A549 (cell line): ENCODE measurements at regions not wholly inside any gene's neighbourhood (a gene's known extent, or its start where the extent isn't known, plus 50 kb on each side); places are given as distances from the start of the nearest gene placed in this dataset.

Source experiments
- ATAC-seq, 2 experiments: fragments of 200-7000 bp in 1 of 2; fragments of >200 bp in 1 of 2; cut with Nextera tagmentation in 1 of 2; cut with Tn5 transposase in 1 of 2; 3 replicates each; pipeline versions ENCODE4 v1.8.0 to v1.9.1; 2018 to 2020; ENCODE audit warnings: mild to moderate bottlenecking in 1 of 2, moderate library complexity in 1 of 2
- CTCF ChIA-PET: fragments of 300-600 bp; sonication (Branson Sonifier 250); formaldehyde crosslinking; extraction: SDS; loops from one replicate; lab custom pipeline; 2021; ENCODE audit warnings: antibody characterized with exemption, inconsistent platforms; lab: Yijun Ruan, JAX
- POLR2A ChIA-PET: fragments of 350-600 bp; formaldehyde crosslinking; extraction: SDS; loops from one replicate; lab custom pipeline; 2021; ENCODE audit warnings: antibody characterized with exemption, inconsistent platforms; lab: Yijun Ruan, JAX
- DNase-seq, 2 experiments: peaks; one replicate each; pipeline versions ENCODE4 v3.0.0 to v3.0.0-alpha.2; 2011 to 2016; ENCODE audit warnings: low read depth in 1 of 2, low spot score in 1 of 2
- FAIRE-seq: peaks from 2 replicates; lab custom pipeline; 2011; peaks lifted over from hg19 to GRCh38; lab: Jason Lieb, UNC
- H3K27ac ChIP-seq, 2 experiments: fragments of >200 bp; sonication (Bioruptor Twin); formaldehyde crosslinking; 3 replicates each; pipeline ENCODE4 v1.5.1; 2016 to 2017
- H3K4me1 ChIP-seq: fragments of >200 bp; sonication (Bioruptor Twin); formaldehyde crosslinking; 3 replicates; pipeline ENCODE4 v1.6.1; 2016
- H3K4me2 ChIP-seq: fragments of >200 bp; sonication (Bioruptor Twin); formaldehyde crosslinking; 3 replicates; pipeline ENCODE4 v1.6.1; 2016
- H3K4me3 ChIP-seq: fragments of >200 bp; sonication (Bioruptor Twin); formaldehyde crosslinking; 3 replicates; pipeline ENCODE4 v1.5.1; 2016
- H3K9me3 ChIP-seq: fragments of >200 bp; sonication (Bioruptor Twin); formaldehyde crosslinking; 3 replicates; pipeline ENCODE4 v1.6.1; 2016
- CBX8 ChIP-seq: fragments of 200-600 bp; sonication (generic); IDR thresholded peaks from 2 replicates; pipeline ENCODE4 v1.6.1; 2016
- CEBPB ChIP-seq, 2 experiments: fragments of >200 bp in 1 of 2; sonication (Bioruptor Twin) in 1 of 2; formaldehyde crosslinking in 1 of 2; IDR thresholded peaks; 2 replicates each; pipeline ENCODE4 v1.6.1; 2012 to 2016
- EHF ChIP-seq: fragments of 250-450 bp; sonication (Bioruptor Pico); IDR thresholded peaks from 2 replicates; pipeline ENCODE4 v1.5.0; 2020; ENCODE audit warnings: mild to moderate bottlenecking
- EHMT2 ChIP-seq: fragments of 200-600 bp; sonication (generic); IDR thresholded peaks from 2 replicates; pipeline ENCODE4 v1.6.1; 2016; ENCODE audit warnings: antibody characterized with exemption, low read depth, mild to moderate bottlenecking, moderate library complexity
- EP300 ChIP-seq, 2 experiments: fragments of >200 bp; sonication (Bioruptor Twin); formaldehyde crosslinking; IDR thresholded peaks; 2 replicates in 1 of 2; 3 replicates in 1 of 2; pipeline ENCODE4 v1.6.1; 2016 to 2017
- FOSL2 ChIP-seq, 2 experiments: fragments of 450-650 bp in 1 of 2; fragments of >200 bp in 1 of 2; sonication (Bioruptor Twin) in 1 of 2; formaldehyde crosslinking; IDR thresholded peaks; 2 replicates each; pipeline versions ENCODE4 v1.5.0 to v1.6.1; 2016 to 2020; ENCODE audit warnings: mild to moderate bottlenecking in 1 of 2, moderate library complexity in 1 of 2
- FOXS1 ChIP-seq: fragments of 250-450 bp; sonication (Bioruptor Pico); IDR thresholded peaks from 2 replicates; pipeline ENCODE4 v1.5.0; 2020; ENCODE audit warnings: mild to moderate bottlenecking, moderate library complexity
- HOXA7 ChIP-seq: fragments of 250-450 bp; sonication (Bioruptor Pico); IDR thresholded peaks from 2 replicates; pipeline ENCODE4 v1.5.0; 2020; ENCODE audit warnings: mild to moderate bottlenecking, moderate library complexity
- HOXB13 ChIP-seq: fragments of 250-450 bp; sonication (Bioruptor Pico); IDR thresholded peaks from 2 replicates; pipeline ENCODE4 v1.5.0; 2020; ENCODE audit warnings: low read depth, mild to moderate bottlenecking, moderate library complexity
- HOXB5 ChIP-seq: fragments of 250-450 bp; sonication (Bioruptor Pico); IDR thresholded peaks from 2 replicates; pipeline ENCODE4 v1.5.0; 2020; ENCODE audit warnings: mild to moderate bottlenecking, moderate library complexity
- JUNB ChIP-seq: fragments of >200 bp; sonication (Bioruptor Twin); formaldehyde crosslinking; IDR thresholded peaks from 2 replicates; pipeline ENCODE4 v1.6.1; 2016
- KDM1A ChIP-seq: fragments of 200-600 bp; sonication (generic); IDR thresholded peaks from 2 replicates; pipeline ENCODE4 v1.6.1; 2016; ENCODE audit warnings: low read depth, mild to moderate bottlenecking
- KDM5A ChIP-seq: fragments of 200-600 bp; sonication (generic); IDR thresholded peaks from 2 replicates; pipeline ENCODE4 v1.6.1; 2016; ENCODE audit warnings: antibody characterized with exemption, mild to moderate bottlenecking
- NR3C1 ChIP-seq: fragments of >200 bp; sonication (Bioruptor Twin); formaldehyde crosslinking; IDR thresholded peaks from 3 replicates; pipeline ENCODE4 v1.6.1; 2017
- PHF8 ChIP-seq: fragments of 200-600 bp; sonication (generic); IDR thresholded peaks from 2 replicates; pipeline ENCODE4 v1.6.1; 2016; ENCODE audit warnings: low read depth, mild to moderate bottlenecking, antibody characterized with exemption, moderate library complexity, borderline replicate concordance
- POLR2A ChIP-seq: IDR thresholded peaks from 2 replicates; pipeline ENCODE4 v1.6.1; 2012; ENCODE audit warnings: mild to moderate bottlenecking, low read length
- RCOR1 ChIP-seq: fragments of 150-350 bp; IDR thresholded peaks from 2 replicates; pipeline ENCODE4 v1.6.1; 2014; ENCODE audit warnings: antibody characterized with exemption, low read length, low read depth
- RFX5 ChIP-seq: fragments of 450-650 bp; IDR thresholded peaks from 2 replicates; pipeline ENCODE4 v1.7.1; 2014; ENCODE audit warnings: antibody characterized with exemption, mild to moderate bottlenecking, moderate library complexity
- SMC3 ChIP-seq: fragments of >200 bp; sonication (Bioruptor Twin); formaldehyde crosslinking; IDR thresholded peaks from 3 replicates; pipeline ENCODE4 v1.6.1; 2018; ENCODE audit warnings: inconsistent platforms
- TP53 ChIP-seq: fragments of 250-450 bp; sonication (Bioruptor Pico); IDR thresholded peaks from 2 replicates; pipeline ENCODE4 v1.5.0; 2021; ENCODE audit warnings: mild to moderate bottlenecking, moderate library complexity
- ZC3H11A ChIP-seq: fragments of 450-650 bp; IDR thresholded peaks from 2 replicates; pipeline ENCODE4 v1.6.1; 2014; ENCODE audit warnings: antibody characterized with exemption, mild to moderate bottlenecking
- ZFP36 ChIP-seq: fragments of 450-650 bp; IDR thresholded peaks from 2 replicates; pipeline ENCODE4 v1.6.1; 2014; ENCODE audit warnings: borderline replicate concordance; ENCODE audit not compliant: partially characterized antibody
- ZNF302 ChIP-seq: fragments of 250-450 bp; sonication (Bioruptor Pico); IDR thresholded peaks from 2 replicates; pipeline ENCODE4 v1.9.0; 2021; ENCODE audit warnings: inconsistent platforms, mild to moderate bottlenecking, moderate library complexity
- WGBS: methylation state at CpG from one replicate; pipeline ENCODE4 v1.1.6; 2017; ENCODE audit errors: missing lambda C conversion rate; 5-methylcytosine and 5-hydroxymethylcytosine counted together
- TF ChIP-seq, protein P1 (sequence below): fragments of 250-450 bp; sonication (Bioruptor Pico); IDR thresholded peaks from 2 replicates; pipeline ENCODE4 v1.5.0; 2021; ENCODE audit warnings: mild to moderate bottlenecking, moderate library complexity, borderline replicate concordance
- TF ChIP-seq, protein P2 (sequence below): fragments of >200 bp; sonication (Bioruptor Twin); formaldehyde crosslinking; IDR thresholded peaks from 3 replicates; pipeline ENCODE4 v1.5.1; 2016
- TF ChIP-seq, protein P3 (sequence below): IDR thresholded peaks from 2 replicates; pipeline ENCODE4 v1.6.1; 2012; ENCODE audit warnings: low read depth, borderline replicate concordance
- TF ChIP-seq, protein P4 (sequence below): fragments of 250-450 bp; sonication (Bioruptor Pico); IDR thresholded peaks from 2 replicates; pipeline ENCODE4 v1.5.0; 2020; ENCODE audit warnings: low read depth, mild to moderate bottlenecking, moderate library complexity

DNA sequence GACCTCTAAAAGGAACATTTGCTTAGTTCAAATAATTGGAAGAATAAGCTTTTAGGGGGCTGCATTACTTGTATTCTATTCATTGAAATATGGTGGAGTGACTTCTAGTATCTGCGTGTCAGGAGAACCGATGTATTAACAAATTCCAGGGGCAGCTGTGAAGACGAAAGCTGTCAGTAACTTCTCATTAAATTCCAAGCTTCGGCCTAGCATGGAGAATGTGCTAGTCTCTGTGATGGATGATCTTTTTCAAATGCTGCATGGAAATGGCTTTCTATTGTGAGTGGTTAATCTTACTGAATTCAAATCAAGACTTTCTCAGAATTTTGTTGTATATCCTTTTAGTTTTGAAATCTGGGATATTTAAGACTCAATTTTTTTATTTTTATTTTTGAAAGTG lies 429.9 kb downstream of the ADGRL2 start:
- ChIA-PET CTCF (no interaction called here), POLR2A (no interaction called here)
- no peak for FAIRE-seq
- Histone ChIP-seq H3K4me2 (no peak overlapping the region), H3K9me3 (no peaks in the 10 kb centered on the region), H3K27ac (no peak overlapping the region), H3K4me3 (no peak overlapping the region), H3K4me1 (no peaks in the 10 kb centered on the region)
- no peak for DNase-seq
- TF ChIP-seq FOXS1 (no peak), CEBPB (IDR thresholded peaks at IDR 0.05) (no peak), HOXB5 (no peak), SMC3 (no peak), ZC3H11A (no peak), NR3C1 (no peak), JUNB (no peak), KDM5A (no peak), HOXA7 (CRISPR knock-in tag) (no peak), KDM1A (no peak), FOSL2 (IDR thresholded peaks at IDR 0.05) (no peak), FOSL2 (CRISPR knock-in tag; IDR thresholded peaks at IDR 0.05) (no peak), POLR2A (no peak), TP53 (CRISPR knock-in tag) (no peak)
- TF ChIP-seq, protein P1, sequence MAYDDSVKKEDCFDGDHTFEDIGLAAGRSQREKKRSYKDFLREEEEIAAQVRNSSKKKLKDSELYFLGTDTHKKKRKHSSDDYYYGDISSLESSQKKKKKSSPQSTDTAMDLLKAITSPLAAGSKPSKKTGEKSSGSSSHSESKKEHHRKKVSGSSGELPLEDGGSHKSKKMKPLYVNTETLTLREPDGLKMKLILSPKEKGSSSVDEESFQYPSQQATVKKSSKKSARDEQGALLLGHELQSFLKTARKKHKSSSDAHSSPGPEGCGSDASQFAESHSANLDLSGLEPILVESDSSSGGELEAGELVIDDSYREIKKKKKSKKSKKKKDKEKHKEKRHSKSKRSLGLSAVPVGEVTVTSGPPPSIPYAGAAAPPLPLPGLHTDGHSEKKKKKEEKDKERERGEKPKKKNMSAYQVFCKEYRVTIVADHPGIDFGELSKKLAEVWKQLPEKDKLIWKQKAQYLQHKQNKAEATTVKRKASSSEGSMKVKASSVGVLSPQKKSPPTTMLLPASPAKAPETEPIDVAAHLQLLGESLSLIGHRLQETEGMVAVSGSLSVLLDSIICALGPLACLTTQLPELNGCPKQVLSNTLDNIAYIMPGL (CRISPR knock-in tag), result no peak
- TF ChIP-seq, all 56 proteins: peak for 0
- ATAC-seq, result no peak
- WGBS, result 73% methylated on average over 4 of the region's 4 CpGs

DNA sequence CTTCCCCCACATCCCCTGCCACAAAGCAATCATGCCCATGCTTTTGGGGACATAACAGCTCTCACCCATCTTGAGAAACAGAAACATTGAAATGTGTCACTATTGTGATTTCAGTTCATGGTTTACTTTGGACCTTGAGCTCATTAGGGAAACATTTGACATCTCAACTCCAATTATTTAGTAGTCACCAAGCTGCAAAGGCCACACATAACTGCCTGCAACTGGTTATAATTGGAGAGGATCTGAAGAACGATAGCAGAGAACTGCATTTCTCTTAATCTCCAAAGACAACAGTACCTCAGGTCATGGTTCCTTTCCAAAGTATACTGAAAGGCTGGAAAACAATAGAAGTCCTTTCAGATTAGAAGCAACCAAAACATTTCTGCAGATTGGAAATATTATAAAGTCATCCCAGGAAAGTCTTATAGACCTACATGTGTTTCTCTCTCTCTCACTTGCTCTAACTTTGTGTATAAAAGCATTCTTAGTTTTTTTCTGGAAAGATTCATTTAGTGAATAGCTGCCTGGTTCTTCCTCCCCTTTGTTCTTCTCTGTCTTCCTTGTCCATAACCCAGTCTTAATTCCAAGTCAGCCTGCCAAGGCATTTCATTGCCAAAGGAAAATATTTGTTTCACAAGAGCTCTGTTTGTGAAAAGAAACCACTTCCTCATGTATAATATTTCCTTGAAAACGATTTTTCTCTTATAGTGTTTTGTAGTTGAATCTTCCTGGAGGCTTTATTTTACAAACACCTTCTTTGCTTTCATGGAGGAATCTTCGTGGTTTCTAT lies 426.8 kb downstream of the ADGRL2 start:
- H3K27ac ChIP-seq, result no peak overlapping the region
- ChIA-PET CTCF (no interaction called here), POLR2A (no interaction called here)
- no peak overlapping the region for H3K4me2 ChIP-seq
- no peaks in the 10 kb centered on the region for H3K9me3 ChIP-seq
- H3K4me1 ChIP-seq, result no peaks in the 10 kb centered on the region
- FAIRE-seq (no peak), DNase-seq (no peak), ATAC-seq (no peak)
- WGBS, result 4% methylated on average over 3 of the region's 3 CpGs
- TF ChIP-seq ZC3H11A, result no peak
- TF ChIP-seq, protein P2, sequence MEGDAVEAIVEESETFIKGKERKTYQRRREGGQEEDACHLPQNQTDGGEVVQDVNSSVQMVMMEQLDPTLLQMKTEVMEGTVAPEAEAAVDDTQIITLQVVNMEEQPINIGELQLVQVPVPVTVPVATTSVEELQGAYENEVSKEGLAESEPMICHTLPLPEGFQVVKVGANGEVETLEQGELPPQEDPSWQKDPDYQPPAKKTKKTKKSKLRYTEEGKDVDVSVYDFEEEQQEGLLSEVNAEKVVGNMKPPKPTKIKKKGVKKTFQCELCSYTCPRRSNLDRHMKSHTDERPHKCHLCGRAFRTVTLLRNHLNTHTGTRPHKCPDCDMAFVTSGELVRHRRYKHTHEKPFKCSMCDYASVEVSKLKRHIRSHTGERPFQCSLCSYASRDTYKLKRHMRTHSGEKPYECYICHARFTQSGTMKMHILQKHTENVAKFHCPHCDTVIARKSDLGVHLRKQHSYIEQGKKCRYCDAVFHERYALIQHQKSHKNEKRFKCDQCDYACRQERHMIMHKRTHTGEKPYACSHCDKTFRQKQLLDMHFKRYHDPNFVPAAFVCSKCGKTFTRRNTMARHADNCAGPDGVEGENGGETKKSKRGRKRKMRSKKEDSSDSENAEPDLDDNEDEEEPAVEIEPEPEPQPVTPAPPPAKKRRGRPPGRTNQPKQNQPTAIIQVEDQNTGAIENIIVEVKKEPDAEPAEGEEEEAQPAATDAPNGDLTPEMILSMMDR, result no peak
- TF ChIP-seq, protein P3, sequence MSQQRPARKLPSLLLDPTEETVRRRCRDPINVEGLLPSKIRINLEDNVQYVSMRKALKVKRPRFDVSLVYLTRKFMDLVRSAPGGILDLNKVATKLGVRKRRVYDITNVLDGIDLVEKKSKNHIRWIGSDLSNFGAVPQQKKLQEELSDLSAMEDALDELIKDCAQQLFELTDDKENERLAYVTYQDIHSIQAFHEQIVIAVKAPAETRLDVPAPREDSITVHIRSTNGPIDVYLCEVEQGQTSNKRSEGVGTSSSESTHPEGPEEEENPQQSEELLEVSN, result no peak
- H3K4me3 ChIP-seq, result no peak overlapping the region

DNA sequence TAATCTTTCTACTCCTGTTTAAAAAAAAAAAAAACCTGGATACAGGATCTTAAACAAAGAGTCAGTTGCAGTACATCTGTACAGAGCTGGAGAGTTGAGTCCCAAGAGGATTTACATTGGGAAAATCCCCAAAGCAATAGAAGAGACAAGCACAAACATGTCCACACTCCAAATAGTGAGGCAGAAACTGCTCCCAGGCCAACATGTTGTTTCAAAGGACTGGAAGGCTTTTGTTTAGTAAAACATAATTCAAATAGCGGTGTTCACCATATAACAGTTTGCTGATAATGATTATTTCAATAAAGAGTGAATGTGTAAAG lies 425.4 kb downstream of the ADGRL2 start:
- POLR2A ChIA-PET, result no interaction called here
- WGBS, result 56% methylated on average over 1 of the region's 1 CpG
- no peak overlapping the region for H3K27ac ChIP-seq

More for the DNA sequence above, 425.4 kb downstream of the ADGRL2 start:
- Histone ChIP-seq H3K9me3 (no peaks in the 10 kb centered on the region), H3K4me2 (no peak overlapping the region), H3K4me1 (no peaks in the 10 kb centered on the region), H3K4me3 (no peak overlapping the region)
- DNase-seq (no peak), ATAC-seq (no peak), FAIRE-seq (no peak)
- no peak for TF ChIP-seq HOXA7 (CRISPR knock-in tag)
- no peak for TF ChIP-seq CBX8
- TF ChIP-seq EHMT2, result no peak
- no peak for TF ChIP-seq EHF (CRISPR knock-in tag)
- TF ChIP-seq SMC3, result no peak
- no peak for TF ChIP-seq HOXB5
- no peak for TF ChIP-seq HOXB13
- TF ChIP-seq, protein P3, result no peak
- no peak for TF ChIP-seq CEBPB (IDR thresholded peaks at IDR 0.05)
- no peak for TF ChIP-seq PHF8
- no peak for TF ChIP-seq RCOR1
- TF ChIP-seq, protein P4, sequence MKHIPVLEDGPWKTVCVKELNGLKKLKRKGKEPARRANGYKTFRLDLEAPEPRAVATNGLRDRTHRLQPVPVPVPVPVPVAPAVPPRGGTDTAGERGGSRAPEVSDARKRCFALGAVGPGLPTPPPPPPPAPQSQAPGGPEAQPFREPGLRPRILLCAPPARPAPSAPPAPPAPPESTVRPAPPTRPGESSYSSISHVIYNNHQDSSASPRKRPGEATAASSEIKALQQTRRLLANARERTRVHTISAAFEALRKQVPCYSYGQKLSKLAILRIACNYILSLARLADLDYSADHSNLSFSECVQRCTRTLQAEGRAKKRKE (CRISPR knock-in tag), result no peak
- TF ChIP-seq ZNF302 (CRISPR knock-in tag), result no peak
- no peak for TF ChIP-seq ZFP36
- no peak for TF ChIP-seq RFX5
- TF ChIP-seq EP300 (IDR thresholded peaks at IDR 0.05), result no peak
- TF ChIP-seq KDM5A, result no peak
- CTCF ChIA-PET, result no interaction called here
